Stimulated activated effector memory CD8-positive, alpha-beta T cell treated with anti-CD3 and anti-CD28 coated beads, Interleukin-12 subunit alpha, Interleukin-12 subunit beta, amount 100 ng/mL, for 72 hours (primary cell): ENCODE measurements at regions not wholly inside any gene's neighbourhood (a gene's known extent, or its start where the extent isn't known, plus 50 kb on each side); places are given as distances from the start of the nearest gene placed in this dataset.
"Not testable (repeated sequence)": the region's sequence is repeated elsewhere in the genome, so short reads cannot be mapped to it uniquely, and the experiment has no call there.

Experiments used
- ATAC-seq: fragments of 150-1000 bp; cut with Tn5 transposase; 2 replicates; pipeline ENCODE4 v1.10.0; 2021
- DNase-seq, 2 donors: peaks; one replicate each; pipeline ENCODE4 v3.0.0; 2021 to 2022; ENCODE audit warnings: low spot score in 2 of 2
- H3K27ac Mint-ChIP-seq: one replicate; pipeline ENCODE4 v1.8.0; 2022; ENCODE audit warnings: mild to moderate bottlenecking, mixed read lengths
- H3K36me3 Mint-ChIP-seq: one replicate; pipeline ENCODE4 v1.8.0; 2022; ENCODE audit warnings: mild to moderate bottlenecking, mixed read lengths
- H3K4me1 Mint-ChIP-seq: one replicate; pipeline ENCODE4 v1.8.0; 2022; ENCODE audit warnings: mixed read lengths
- H3K4me3 Mint-ChIP-seq: one replicate; pipeline ENCODE4 v1.8.0; 2022; ENCODE audit warnings: mild to moderate bottlenecking, mixed read lengths
- H3K9me3 Mint-ChIP-seq: one replicate; pipeline ENCODE4 v1.8.0; 2022; ENCODE audit warnings: mixed read lengths

DNA sequence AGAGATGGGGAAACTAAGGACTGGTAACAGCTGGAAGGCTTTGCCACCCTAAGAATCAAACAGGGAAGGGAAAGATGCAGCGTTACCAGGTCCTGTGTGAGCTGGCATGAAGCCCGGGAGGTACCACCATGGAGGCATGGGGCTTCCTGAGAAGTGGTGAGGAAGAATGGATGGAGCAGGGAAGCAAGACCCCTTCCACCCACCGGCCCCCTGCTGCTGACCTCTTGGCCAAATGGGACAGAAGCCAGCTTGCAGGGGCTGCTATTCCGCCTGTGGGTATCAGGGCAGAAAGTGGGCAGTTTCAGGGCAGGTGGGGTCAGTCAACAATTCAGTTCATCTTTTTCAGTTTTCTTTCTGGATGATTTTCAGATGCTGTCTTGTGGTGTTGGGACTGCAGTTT, 1099.9 kb downstream of the TBC1D22A start:
- ATAC-seq: no peak
- Mint-ChIP-seq H3K4me3 (no peak overlapping the region), H3K27ac (no peak overlapping the region)

GRCh38 chr22:47860907-47861306, 1098.5 kb downstream of the TBC1D22A start:
- not testable (repeated sequence) for H3K4me3 Mint-ChIP-seq, H3K4me1 Mint-ChIP-seq, H3K27ac Mint-ChIP-seq, H3K36me3 Mint-ChIP-seq, ATAC-seq, H3K9me3 Mint-ChIP-seq
- peak in 1 of 2 donors; percentile 15 for DNase-seq

More for the DNA sequence above, 1099.9 kb downstream of the TBC1D22A start:
- Mint-ChIP-seq H3K36me3 (no peaks in the 10 kb centered on the region), H3K9me3 (no peaks in the 10 kb centered on the region), H3K4me1 (no peaks in the 10 kb centered on the region)
- DNase-seq: peak in 1 of 2 donors; percentile 15

DNA sequence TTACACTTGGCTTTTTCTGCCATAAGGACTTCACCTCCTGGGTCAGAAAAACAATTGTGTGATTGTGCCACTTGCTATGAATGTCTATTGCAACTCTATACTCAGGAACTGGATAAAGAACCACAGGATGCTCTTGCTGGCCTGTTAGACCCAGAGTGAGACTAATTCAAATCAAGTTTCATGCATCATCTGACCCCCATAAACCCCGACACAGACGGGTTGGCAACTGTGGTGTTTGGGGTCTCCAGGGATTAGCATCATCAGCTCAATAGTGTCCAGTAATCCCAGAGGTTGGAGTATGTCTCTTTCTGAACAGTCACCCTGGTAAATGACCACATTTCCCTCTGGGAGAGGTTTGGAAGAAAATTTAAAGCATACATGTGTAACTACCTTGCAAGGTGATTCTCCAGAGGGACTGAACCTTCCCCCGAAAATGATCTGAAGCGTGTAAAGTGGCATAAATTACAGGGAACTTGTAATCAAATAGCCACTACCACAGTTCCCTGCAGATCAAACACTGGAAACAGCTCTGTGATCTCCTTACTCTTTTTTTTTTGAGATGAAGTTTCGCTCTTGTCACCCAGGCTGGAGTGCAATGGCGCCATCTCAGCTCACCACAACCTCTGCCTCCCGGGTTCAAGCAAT, 1097.6 kb downstream of the TBC1D22A start:
- Mint-ChIP-seq H3K4me3 (no peak overlapping the region), H3K36me3 (no peaks in the 10 kb centered on the region), H3K9me3 (no peaks in the 10 kb centered on the region), H3K27ac (no peak overlapping the region), H3K4me1 (no peaks in the 10 kb centered on the region)
- ATAC-seq: no peak
- no peak for DNase-seq

- peak; percentile 77 for ATAC-seq
- no peaks in the 10 kb centered on the region for H3K36me3 Mint-ChIP-seq
- peak in 1 of 2 donors; percentile 7 for DNase-seq
- no peaks in the 10 kb centered on the region for H3K4me1 Mint-ChIP-seq
- H3K4me3 Mint-ChIP-seq: no peak overlapping the region
- no peaks in the 10 kb centered on the region for H3K9me3 Mint-ChIP-seq
- peak overlapping the region; percentile 35 for H3K27ac Mint-ChIP-seq
Measured at GRCh38 chr22:47858773-47859306, 1096.4 kb downstream of the TBC1D22A start.

GRCh38 chr22:47854680-47855079, 1092.2 kb downstream of the TBC1D22A start:
- DNase-seq (no peak), ATAC-seq (no peak)
- Mint-ChIP-seq H3K4me3 (no peak overlapping the region), H3K36me3 (no peaks in the 10 kb centered on the region), H3K9me3 (no peaks in the 10 kb centered on the region), H3K4me1 (no peaks in the 10 kb centered on the region), H3K27ac (no peak overlapping the region)

- Mint-ChIP-seq H3K36me3 (no peaks in the 10 kb centered on the region), H3K27ac (no peak overlapping the region), H3K4me3 (no peak overlapping the region), H3K4me1 (no peaks in the 10 kb centered on the region), H3K9me3 (no peaks in the 10 kb centered on the region)
- ATAC-seq (no peak), DNase-seq (peak in 1 of 2 donors; percentile 29)
Measured at GRCh38 chr22:47854251-47854650, 1091.8 kb downstream of the TBC1D22A start.

DNA sequence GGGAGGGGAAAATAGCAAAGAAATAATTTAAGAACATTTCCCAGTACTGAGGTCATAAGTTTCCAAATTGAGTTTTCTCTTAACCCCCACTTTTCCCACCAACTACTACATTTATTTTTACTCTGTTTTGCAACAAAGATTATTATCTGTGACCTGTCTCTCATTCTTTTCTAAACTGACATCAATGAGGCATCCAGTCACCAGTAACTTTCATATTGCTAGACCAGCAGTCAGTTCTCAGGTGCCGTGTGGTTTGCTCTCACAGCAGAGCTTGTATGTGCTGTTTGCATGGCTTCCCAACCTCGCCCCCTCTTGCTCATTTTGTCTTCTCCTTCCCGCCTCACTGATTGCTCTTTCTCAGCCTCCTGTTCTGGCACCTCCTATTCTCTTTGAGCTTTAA, 1091.3 kb downstream of the TBC1D22A start:
- H3K27ac Mint-ChIP-seq: no peak overlapping the region
- ATAC-seq (no peak), DNase-seq (no peak)
- H3K9me3 Mint-ChIP-seq: no peaks in the 10 kb centered on the region
- H3K4me3 Mint-ChIP-seq: no peak overlapping the region
- no peaks in the 10 kb centered on the region for H3K4me1 Mint-ChIP-seq
- no peaks in the 10 kb centered on the region for H3K36me3 Mint-ChIP-seq

DNA sequence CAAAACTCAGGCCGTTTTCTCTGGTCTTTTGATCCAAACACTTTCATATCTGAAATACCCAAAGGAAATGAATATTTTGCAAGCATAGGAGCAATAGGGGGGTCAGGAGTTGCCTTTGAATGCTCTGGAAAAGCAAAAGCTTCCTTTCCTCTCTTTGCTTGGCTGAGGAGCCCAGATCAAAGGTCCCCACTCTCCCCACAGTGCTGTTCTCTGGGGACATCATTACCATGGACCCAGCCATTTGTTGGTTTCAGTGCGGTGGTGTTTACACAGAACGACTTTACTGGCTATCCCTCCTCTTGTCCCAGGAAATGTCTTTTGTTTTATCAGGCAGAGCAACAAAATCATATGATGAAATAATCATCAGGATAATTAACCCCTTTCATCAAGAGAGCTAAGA, 1089.1 kb downstream of the TBC1D22A start:
- Mint-ChIP-seq H3K36me3 (no peaks in the 10 kb centered on the region), H3K27ac (no peak overlapping the region), H3K4me1 (no peaks in the 10 kb centered on the region), H3K9me3 (no peaks in the 10 kb centered on the region), H3K4me3 (no peak overlapping the region)
- DNase-seq: no peak
- no peak for ATAC-seq

DNA sequence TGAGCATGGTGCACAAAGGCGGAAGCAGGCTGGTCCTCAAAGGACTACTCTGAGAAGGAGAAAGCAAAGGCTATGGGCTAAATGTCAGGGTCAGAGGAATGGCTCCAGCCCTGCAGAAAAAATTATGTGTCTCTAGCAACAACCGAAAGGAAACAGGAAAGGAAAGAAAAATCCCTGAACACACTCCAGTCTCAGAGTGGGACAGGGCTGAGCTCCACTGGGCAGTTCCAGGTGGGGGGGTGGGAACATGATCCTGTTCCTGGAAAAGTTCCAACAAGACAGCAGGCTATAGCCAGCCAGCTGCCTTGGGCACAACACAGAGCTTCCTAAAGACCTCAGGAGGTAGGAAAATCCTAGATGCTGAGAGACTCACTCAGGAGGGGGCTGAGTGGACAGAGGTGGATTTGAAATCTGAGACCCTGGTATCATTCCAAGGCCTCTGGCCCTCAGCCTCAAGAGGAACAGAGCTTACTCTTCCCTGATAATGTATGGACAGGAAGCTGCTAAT, 1088.2 kb downstream of the TBC1D22A start:
- H3K4me3 Mint-ChIP-seq: no peak overlapping the region
- no peaks in the 10 kb centered on the region for H3K36me3 Mint-ChIP-seq
- ATAC-seq: no peak
- H3K27ac Mint-ChIP-seq: no peak overlapping the region
- H3K9me3 Mint-ChIP-seq: no peaks in the 10 kb centered on the region
- DNase-seq: peak in 1 of 2 donors; percentile 23
- no peaks in the 10 kb centered on the region for H3K4me1 Mint-ChIP-seq

- no peak overlapping the region for H3K27ac Mint-ChIP-seq
- H3K4me3 Mint-ChIP-seq: no peak overlapping the region
- H3K4me1 Mint-ChIP-seq: no peaks in the 10 kb centered on the region
- DNase-seq: peak in 1 of 2 donors; percentile 10
- no peaks in the 10 kb centered on the region for H3K36me3 Mint-ChIP-seq
- no peak for ATAC-seq
- no peaks in the 10 kb centered on the region for H3K9me3 Mint-ChIP-seq
Measured at GRCh38 chr22:47849576-47849975, 1087.1 kb downstream of the TBC1D22A start.

- no peak overlapping the region for H3K4me3 Mint-ChIP-seq
- no peaks in the 10 kb centered on the region for H3K4me1 Mint-ChIP-seq
- ATAC-seq (no peak), DNase-seq (peak in 1 of 2 donors; percentile 26)
- H3K27ac Mint-ChIP-seq: no peak overlapping the region
- no peaks in the 10 kb centered on the region for H3K9me3 Mint-ChIP-seq
- H3K36me3 Mint-ChIP-seq: no peaks in the 10 kb centered on the region
Measured at GRCh38 chr22:47848184-47848920, 1085.9 kb downstream of the TBC1D22A start.

DNA sequence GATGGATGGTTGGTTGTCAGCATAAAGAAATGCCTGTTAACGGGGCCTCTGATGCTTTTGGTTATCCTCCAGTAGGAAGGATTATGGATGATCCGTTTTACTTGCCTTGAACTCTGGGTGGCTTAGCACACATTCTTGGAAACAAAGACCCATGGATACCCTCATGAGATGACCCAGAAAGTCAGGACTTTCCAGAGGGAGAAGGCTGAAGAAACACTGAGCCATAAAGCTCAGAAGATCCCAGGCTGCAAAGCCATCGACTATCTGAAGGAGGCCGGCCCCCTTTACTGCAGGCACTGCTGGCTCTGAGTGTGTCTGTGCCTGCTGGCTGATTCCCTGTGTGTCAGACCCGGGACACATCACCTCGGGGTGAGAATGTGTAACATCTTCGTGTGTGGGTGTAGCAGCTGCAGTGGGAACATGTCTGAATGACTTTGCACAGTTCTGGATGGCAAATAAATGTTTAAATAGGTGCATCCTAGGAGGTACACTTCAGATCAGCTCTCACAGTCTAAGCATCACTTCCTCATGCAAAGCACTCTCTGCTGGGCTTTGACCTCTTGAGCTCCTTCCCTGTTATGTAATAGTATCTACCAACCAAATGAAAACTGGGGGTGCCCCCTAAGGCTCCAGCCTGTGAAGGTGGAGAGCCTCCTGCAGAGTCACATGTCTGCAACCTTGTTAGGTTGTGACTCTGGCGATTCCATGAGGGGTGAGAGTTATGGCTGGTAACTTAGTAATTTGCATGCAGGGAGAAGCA, 1084.9 kb downstream of the TBC1D22A start:
- ATAC-seq (no peak), DNase-seq (peak in 1 of 2 donors; percentile 43)
- Mint-ChIP-seq H3K9me3 (no peaks in the 10 kb centered on the region), H3K4me1 (no peaks in the 10 kb centered on the region), H3K4me3 (no peak overlapping the region), H3K36me3 (no peaks in the 10 kb centered on the region), H3K27ac (no peak overlapping the region)

GRCh38 chr22:47846206-47846605, 1083.8 kb downstream of the TBC1D22A start:
- no peak overlapping the region for H3K4me3 Mint-ChIP-seq
- ATAC-seq (no peak), DNase-seq (no peak)
- no peak overlapping the region for H3K27ac Mint-ChIP-seq
- no peaks in the 10 kb centered on the region for H3K9me3 Mint-ChIP-seq
- H3K4me1 Mint-ChIP-seq: no peaks in the 10 kb centered on the region
- no peaks in the 10 kb centered on the region for H3K36me3 Mint-ChIP-seq

DNA sequence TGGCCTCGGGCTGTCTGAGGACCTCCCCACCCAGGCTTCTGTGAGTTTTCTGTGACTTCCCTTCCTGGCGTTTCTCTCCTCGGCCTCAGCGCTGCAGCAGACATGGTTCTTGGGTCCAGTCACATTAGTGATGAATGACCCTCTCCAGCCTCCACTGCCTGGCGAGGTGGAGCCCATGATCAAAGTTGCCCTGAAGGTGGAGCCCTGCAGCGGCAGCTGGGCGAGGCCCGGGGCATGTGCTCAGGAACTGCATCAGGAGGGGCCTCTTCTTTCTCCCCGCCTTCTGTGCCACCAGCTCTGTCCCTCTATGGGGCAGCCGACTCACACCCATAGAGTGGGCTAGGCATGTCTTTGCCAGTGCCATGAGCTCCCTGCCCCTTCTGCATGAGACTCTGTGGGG, 1079.7 kb downstream of the TBC1D22A start:
- H3K27ac Mint-ChIP-seq: no peak overlapping the region

GRCh38 chr22:47841156-47841555, 1078.7 kb downstream of the TBC1D22A start:
- no peaks in the 10 kb centered on the region for H3K36me3 Mint-ChIP-seq
- ATAC-seq: no peak
- no peak overlapping the region for H3K27ac Mint-ChIP-seq
- no peaks in the 10 kb centered on the region for H3K9me3 Mint-ChIP-seq
- no peak overlapping the region for H3K4me3 Mint-ChIP-seq
- DNase-seq: no peak
- H3K4me1 Mint-ChIP-seq: no peaks in the 10 kb centered on the region

More for the DNA sequence above, 1079.7 kb downstream of the TBC1D22A start:
- Mint-ChIP-seq H3K4me3 (no peak overlapping the region), H3K9me3 (no peaks in the 10 kb centered on the region), H3K36me3 (no peaks in the 10 kb centered on the region), H3K4me1 (no peaks in the 10 kb centered on the region)
- ATAC-seq (no peak), DNase-seq (no peak)
